AG08396 (cell line): ENCODE measurements at regions not wholly inside any gene's neighbourhood (a gene's known extent, or its start where the extent isn't known, plus 50 kb on each side); places are given as distances from the start of the nearest gene placed in this dataset.

Experiments used
- DNase-seq: peaks from one replicate; pipeline ENCODE4 v3.0.0; 2012; ENCODE audit warnings: low spot score, mixed read lengths

DNA sequence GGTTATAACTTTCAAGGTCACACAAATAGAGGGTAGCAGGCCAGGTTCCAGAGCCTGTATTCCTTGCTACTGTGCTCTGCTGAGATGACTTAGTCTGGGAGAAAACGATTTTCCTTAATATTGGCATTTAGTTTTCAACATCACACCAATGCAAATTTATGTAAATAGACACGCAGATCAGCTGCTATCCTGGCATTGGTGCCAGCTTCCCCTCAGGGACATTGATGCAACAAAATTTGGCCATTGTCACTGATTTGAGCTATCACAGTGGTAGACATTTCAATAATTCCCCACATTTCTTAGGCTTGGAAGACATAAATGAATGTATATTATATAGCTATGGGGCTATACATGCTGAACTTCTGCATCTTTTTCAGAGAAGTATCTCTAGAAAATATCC is 71.6 kb upstream of the ASTN2 start:
- no peak for DNase-seq

DNA sequence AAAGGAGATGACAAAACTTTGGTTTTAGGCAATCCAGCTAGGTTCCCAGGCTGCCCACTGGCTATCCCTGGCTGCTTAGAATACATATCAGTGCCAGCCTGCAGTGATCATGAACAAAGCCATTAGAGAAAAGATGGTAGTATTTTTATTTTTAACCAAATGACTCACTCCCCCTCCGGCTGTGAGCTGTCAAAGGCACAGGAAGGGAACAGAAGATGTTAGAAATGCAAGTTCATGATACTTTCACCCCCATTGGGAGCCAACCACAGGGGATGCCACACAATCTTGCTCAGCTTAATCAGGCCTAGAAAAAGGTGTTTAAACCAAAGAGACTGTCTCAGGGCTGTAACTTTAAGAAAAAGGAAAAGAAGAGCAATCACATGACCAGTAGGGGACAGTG is 70.3 kb upstream of the ASTN2 start:
- DNase-seq, result no peak

DNA sequence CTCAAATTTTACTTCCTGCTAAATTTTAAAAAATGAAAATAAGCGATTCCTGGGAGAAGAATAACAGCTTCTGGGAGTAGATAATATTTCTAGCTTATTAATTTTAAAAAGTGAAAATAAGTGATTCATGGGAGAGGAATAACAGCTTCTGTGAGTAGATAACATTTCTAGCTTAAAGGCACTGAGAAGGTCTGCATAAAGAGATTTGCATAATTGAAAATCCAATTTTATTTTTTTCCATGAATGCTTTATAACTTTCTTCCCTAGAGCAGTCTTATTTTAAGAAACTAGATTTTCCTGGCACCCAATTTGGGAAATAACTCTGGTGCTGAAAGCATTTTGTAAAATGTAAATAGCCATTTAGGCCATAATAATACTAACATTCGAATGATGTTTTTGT is 65.9 kb upstream of the ASTN2 start:
- DNase-seq, result no peak

DNA sequence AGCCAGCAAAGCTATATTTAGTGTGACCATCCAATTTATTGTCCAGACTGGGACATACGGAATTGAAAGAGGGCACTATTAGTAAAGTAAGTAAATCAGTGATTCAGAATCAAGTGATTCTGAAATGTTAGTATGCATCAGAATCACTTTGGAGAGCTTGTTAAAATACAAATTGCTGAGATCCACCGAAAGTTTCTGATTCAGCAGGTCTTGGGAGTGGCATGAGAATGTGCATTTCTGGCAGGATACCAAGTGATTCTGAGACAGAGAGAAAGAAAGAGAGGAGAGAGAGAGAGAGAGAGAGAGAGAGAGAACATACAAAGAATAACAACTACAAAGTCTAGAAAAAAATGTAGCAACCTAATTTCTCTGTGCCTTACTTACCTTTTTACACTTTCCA is 65.4 kb upstream of the ASTN2 start:
- DNase-seq, result no peak

DNA sequence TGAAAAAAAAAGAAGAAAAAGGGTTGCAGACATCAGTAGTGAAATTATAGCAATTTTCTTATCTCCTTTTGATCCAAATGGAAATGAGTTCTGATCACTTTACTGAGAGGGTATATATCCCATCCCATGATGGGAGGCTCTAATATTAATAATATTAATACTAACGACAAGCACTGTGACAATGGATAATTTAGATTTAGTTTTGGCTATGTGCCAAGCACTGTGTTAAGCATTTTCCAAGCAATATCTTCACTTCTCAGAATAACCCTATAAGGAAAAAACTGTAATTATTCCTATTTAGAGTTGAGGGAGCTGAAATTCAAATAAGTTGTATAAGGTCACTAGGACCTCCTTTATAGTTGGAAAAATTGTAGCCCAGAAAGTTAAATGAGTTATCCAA is 58.4 kb upstream of the ASTN2 start:
- DNase-seq, result no peak

DNA sequence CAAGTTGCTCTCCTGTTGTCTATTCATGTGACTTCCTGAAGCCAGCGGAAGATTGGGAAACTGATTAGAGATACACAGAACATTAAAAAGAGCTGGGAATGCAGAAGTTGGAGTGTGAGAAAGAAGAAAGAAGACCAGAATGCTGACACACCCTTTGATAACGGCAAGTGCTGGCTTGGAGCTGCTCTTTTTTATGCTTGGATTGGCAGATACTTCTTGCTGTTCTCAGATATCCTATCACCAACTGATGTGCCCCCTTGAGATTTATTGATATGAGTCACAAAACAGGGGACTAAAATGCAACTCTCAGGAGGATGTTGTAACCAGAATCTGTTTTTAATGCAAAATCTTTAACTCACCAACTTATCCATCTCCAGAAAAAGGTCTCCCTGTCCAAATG is 56.0 kb upstream of the ASTN2 start:
- DNase-seq, result no peak

DNA sequence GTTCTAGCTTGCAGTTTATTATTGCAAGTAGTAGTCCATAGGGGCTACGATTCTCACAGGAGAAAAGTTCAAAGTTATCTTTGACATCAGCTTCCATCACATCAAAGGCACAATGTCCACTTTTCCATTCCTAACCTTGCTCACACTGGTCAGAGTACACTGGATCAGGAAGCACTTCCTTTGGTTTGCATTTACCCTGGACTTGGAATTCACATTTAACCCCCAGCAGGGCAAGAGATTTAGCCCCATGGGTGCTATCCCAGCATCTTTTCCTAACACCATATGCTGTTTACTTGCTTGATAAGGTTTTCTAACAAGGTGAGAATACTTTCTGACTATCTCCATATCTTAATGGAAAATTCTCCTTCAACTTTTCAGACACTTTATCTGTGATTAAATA is 55.6 kb upstream of the ASTN2 start:
- DNase-seq, result no peak

DNA sequence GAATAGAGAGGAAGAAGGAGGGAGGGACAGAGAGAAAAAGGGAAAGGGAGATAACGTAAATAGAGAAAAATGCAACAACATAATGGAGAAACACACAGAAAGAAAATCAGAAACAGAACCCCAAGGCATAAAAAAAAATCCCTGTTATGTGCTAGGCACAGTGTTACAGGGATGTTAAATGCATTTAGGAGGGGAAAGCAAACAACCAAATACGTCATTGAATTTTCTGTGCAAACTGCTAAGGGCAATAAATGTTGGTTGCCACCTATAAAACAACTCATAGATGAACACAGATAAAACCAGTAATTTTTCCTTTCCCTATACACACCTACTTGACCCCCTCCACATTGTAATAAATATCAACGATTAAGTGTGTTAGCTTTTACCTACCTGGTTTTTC is 51.3 kb upstream of the ASTN2 start:
- no peak for DNase-seq

DNA sequence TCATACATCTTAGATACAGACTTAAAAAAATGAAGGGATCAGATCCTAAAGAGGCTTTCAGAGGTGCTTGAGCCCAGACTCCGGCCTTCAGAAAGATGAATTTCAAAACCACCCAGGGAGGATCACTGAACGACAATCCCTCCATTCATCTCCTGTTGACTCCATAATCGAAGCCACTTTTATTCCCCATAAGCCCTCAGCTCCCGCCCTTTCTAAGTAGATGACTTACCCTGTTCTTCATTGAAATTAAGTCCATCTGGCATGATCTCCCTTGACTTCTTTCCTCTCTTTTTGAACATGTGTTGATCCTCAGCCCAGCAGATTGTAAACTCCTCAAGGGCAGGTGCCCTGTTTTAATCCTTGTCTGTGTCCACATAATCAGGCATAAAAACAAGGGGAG is 50.8 kb upstream of the ASTN2 start:
- DNase-seq, result no peak

DNA sequence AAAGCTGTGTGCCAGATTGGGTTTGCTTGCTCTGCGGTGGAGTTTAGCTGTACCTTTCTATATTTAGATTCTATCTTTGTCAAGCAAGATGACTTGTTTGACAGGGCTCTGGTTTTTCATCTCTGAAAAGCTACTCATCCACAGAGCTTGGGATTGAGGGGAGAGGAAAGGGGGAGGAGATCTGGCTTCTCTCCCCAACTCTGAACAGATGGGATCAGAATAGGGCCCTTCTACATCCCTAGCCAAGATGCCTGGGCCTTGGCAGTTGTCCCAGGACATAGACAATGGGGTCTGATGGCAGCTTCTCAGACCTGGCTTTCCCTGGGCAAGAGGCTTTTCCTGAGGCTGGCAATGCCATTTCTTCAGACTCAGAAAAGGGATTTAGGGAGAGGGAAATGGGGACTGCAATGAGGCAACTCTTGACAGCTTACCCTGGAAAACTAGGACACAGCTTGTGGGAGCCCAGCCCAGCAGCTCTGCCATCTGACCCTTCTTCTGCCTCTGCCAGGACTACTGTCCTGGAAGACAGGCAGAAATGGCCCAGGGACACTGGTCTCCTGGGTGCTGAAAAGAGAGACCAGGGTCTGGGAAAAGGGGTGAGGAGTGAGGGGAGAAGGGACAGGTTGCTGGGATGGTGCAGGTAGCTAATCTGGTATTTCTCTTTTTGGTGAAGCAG is 50.2 kb upstream of the ASTN2 start:
- no peak for DNase-seq
